Endothelial cell of umbilical vein (primary cell): ENCODE measurements at regions not wholly inside any gene's neighbourhood (a gene's known extent, or its start where the extent isn't known, plus 50 kb on each side); places are given as distances from the start of the nearest gene placed in this dataset.

Experiments used
- BruUV-seq: library from RNA; stranded (reverse); fragments of 400-500 nt; replicated peaks from 2 replicates; lab custom pipeline; 2021; lab: Mats Ljungman, UMichigan
- CTCF ChIA-PET: fragments of 300-600, 350-600 bp; sonication (Branson Sonifier 250); formaldehyde crosslinking; loops from one replicate; lab custom pipeline; 2021; ENCODE audit warnings: antibody characterized with exemption, inconsistent platforms; lab: Charles Lee
- POLR2A ChIA-PET: fragments of 300-600, 350-600 bp; sonication (Branson Sonifier 250); formaldehyde crosslinking; loops from one replicate; lab custom pipeline; 2021; ENCODE audit warnings: antibody characterized with exemption, inconsistent platforms; lab: Charles Lee
- DNase-seq: peaks from one replicate; pipeline ENCODE4 v3.0.0-alpha.2; 2011; ENCODE audit warnings: low read depth, low spot score
- FAIRE-seq: peaks from 2 replicates; lab custom pipeline; 2011; peaks lifted over from hg19 to GRCh38; lab: Jason Lieb, UNC
- H2AFZ ChIP-seq: 2 replicates; pipeline ENCODE4 v1.6.0; 2012; ENCODE audit warnings: low read depth, low read length, control low read depth, inconsistent platforms
- H3K27ac ChIP-seq: 2 replicates; pipeline ENCODE4 v1.5.1; 2011; ENCODE audit warnings: low read depth, mild to moderate bottlenecking, control low read depth, low read length, moderate library complexity; ENCODE audit not compliant: insufficient read depth
- H3K27me3 ChIP-seq, 2 experiments: 2 replicates each; pipeline versions ENCODE4 v1.6.0 to v1.6.1; 2011; ENCODE audit warnings: low read length in 2 of 2, mixed read lengths in 1 of 2; ENCODE audit not compliant: control insufficient read depth in 2 of 2, insufficient read depth in 2 of 2
- H3K36me3 ChIP-seq, 2 experiments: 2 replicates in 1 of 2; 3 replicates in 1 of 2; pipeline ENCODE4 v1.5.1; 2011; ENCODE audit warnings: low read length in 2 of 2, mild to moderate bottlenecking in 1 of 2, moderate library complexity in 1 of 2; ENCODE audit not compliant: control insufficient read depth in 2 of 2, insufficient read depth in 2 of 2; ENCODE audit errors: extremely low read depth in 1 of 2
- H3K4me1 ChIP-seq: 3 replicates; pipeline ENCODE4 v1.5.1; 2011; ENCODE audit warnings: mild to moderate bottlenecking, low read length; ENCODE audit not compliant: control insufficient read depth, insufficient read depth; ENCODE audit errors: extremely low read depth
- H3K4me2 ChIP-seq: 2 replicates; pipeline ENCODE4 v1.6.1; 2011; ENCODE audit warnings: low read length, control low read depth, mixed read lengths; ENCODE audit not compliant: insufficient read depth
- H3K4me3 ChIP-seq, 3 experiments: fragments of 200-600 bp in 1 of 3; sonication (generic), shearing (Covaris generic) in 1 of 3; replicated peaks in 1 of 3; 2 replicates each; pipeline ENCODE4 v1.5.1; 2011 to 2016; ENCODE audit warnings: control low read depth in 3 of 3, low read length in 3 of 3, mild to moderate bottlenecking in 2 of 3, inconsistent platforms in 1 of 3, low read depth in 1 of 3, moderate library complexity in 1 of 3; ENCODE audit not compliant: insufficient read depth in 1 of 3
- H3K79me2 ChIP-seq: 2 replicates; pipeline ENCODE4 v1.6.0; 2012; ENCODE audit warnings: low read length, inconsistent platforms; ENCODE audit not compliant: control insufficient read depth, insufficient read depth
- H3K9ac ChIP-seq: replicated peaks from 2 replicates; pipeline ENCODE3; 2011; ENCODE audit warnings: low read length, control low read depth; ENCODE audit not compliant: insufficient read depth; ENCODE audit errors: extremely low read depth
- H3K9me1 ChIP-seq: replicated peaks from 3 replicates; pipeline ENCODE4 v1.6.0; 2011; ENCODE audit warnings: mild to moderate bottlenecking, low read length; ENCODE audit not compliant: control insufficient read depth, insufficient read depth; ENCODE audit errors: extremely low read depth
- H3K9me3 ChIP-seq: replicated peaks from 2 replicates; pipeline ENCODE4 v1.5.1; 2012; ENCODE audit warnings: low read length, inconsistent platforms; ENCODE audit not compliant: control insufficient read depth, insufficient read depth
- H4K20me1 ChIP-seq: replicated peaks from 2 replicates; pipeline ENCODE3; 2011; ENCODE audit warnings: mild to moderate bottlenecking, low read length; ENCODE audit not compliant: control insufficient read depth, insufficient read depth; ENCODE audit errors: extremely low read depth
- EZH2 ChIP-seq: IDR thresholded peaks from 2 replicates; pipeline ENCODE4 v1.6.1; 2012; ENCODE audit warnings: borderline replicate concordance, low read depth, mild to moderate bottlenecking, moderate library complexity, low read length, inconsistent platforms; ENCODE audit not compliant: severe bottlenecking
- FOS ChIP-seq: IDR thresholded peaks from 2 replicates; pipeline ENCODE4 v1.6.1; 2011; ENCODE audit warnings: mild to moderate bottlenecking, low read length, moderate library complexity, borderline replicate concordance; ENCODE audit not compliant: insufficient read depth
- GATA2 ChIP-seq: IDR thresholded peaks from 2 replicates; pipeline ENCODE4 v1.7.0; 2011; ENCODE audit warnings: low read depth, mild to moderate bottlenecking, moderate library complexity, mixed read lengths, low read length; ENCODE audit not compliant: insufficient read length, insufficient read depth
- JUN ChIP-seq: IDR thresholded peaks from 2 replicates; pipeline ENCODE4 v1.6.1; 2011; ENCODE audit warnings: borderline replicate concordance, low read depth; ENCODE audit not compliant: insufficient read length, insufficient read depth
- MYC ChIP-seq: IDR thresholded peaks from one replicate; pipeline ENCODE4 v1.6.1; 2011; ENCODE audit warnings: mild to moderate bottlenecking, low read depth, low read length
- POLR2A ChIP-seq: IDR thresholded peaks from 2 replicates; pipeline ENCODE4 v1.6.1; 2012; ENCODE audit warnings: low read depth, mild to moderate bottlenecking, control low read depth, low read length
- POLR2AphosphoS5 ChIP-seq: IDR thresholded peaks from 2 replicates; pipeline ENCODE4 v1.6.1; 2012; ENCODE audit warnings: low read depth, mild to moderate bottlenecking, control low read depth, low read length, moderate library complexity; ENCODE audit not compliant: insufficient read depth
- dilution Hi-C: fragments of 300-500 bp; cut with MboI; formaldehyde crosslinking; loops from one replicate; pipeline ENCODE4 v1.15.0; 2019; ENCODE audit warnings: low sequenced_read_pairs; ENCODE audit not compliant: extremely low pct_ligation_motif_present
- intact Hi-C: fragments of 100-400 bp; cut with micrococcal nuclease; formaldehyde crosslinking; loops from one replicate; pipeline ENCODE4 v1.10.0; 2022
- TF ChIP-seq, protein P1 (sequence below), 2 donors: IDR thresholded peaks; 1 replicate in 1 of 2; 2 replicates in 1 of 2; pipeline ENCODE4 v1.5.1; 2011; ENCODE audit warnings: low read length in 2 of 2, mild to moderate bottlenecking in 2 of 2, moderate library complexity in 2 of 2, control low read depth in 1 of 2, inconsistent platforms in 1 of 2, low read depth in 1 of 2; ENCODE audit not compliant: insufficient read depth in 1 of 2; ENCODE audit errors: extremely low read depth in 1 of 2
- TF ChIP-seq, protein P2 (sequence below): IDR thresholded peaks from 2 replicates; pipeline ENCODE4 v1.6.1; 2011; ENCODE audit not compliant: insufficient read depth, insufficient read length

DNA sequence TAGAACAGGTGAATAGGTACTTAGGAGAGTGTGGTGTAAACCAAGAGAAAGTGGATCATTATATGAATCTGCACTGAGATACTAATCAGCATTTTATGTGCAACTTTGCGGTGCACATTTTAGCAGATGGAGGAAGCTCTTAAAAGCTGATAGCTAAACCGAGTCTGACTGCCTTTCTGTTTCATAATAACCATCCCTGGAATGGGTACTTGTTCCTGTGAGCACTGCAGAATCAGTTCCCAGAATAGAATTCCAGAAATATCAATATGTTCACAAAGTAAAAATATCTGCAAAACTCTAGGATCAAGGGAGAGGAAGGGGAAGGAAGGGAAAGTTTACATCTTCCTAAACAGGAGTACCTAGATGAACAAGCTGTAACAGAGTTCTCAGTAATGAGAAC lies 432.2 kb upstream of the HNRNPA3 start:
- H3K4me2 ChIP-seq = no peak overlapping the region
- no peaks in the 10 kb centered on the region for H3K27me3 ChIP-seq
- no peaks in the 10 kb centered on the region for H3K9me3 ChIP-seq
- no peak overlapping the region for H3K9ac ChIP-seq
- ChIA-PET CTCF (interaction anchor here (1.2 kb wide), 1 partner anchor 34 kb away, joined by 4 read pairs; no protein-coding TSS in a partner anchor), POLR2A (no interaction called here)
- H3K36me3 ChIP-seq = no peaks in the 10 kb centered on the region
- no peak for DNase-seq
- TF ChIP-seq EZH2 (no peak), GATA2 (no peak), FOS (no peak), JUN (no peak), POLR2A (no peak), MYC (no peak), POLR2AphosphoS5 (no peak)
- TF ChIP-seq, protein P1, sequence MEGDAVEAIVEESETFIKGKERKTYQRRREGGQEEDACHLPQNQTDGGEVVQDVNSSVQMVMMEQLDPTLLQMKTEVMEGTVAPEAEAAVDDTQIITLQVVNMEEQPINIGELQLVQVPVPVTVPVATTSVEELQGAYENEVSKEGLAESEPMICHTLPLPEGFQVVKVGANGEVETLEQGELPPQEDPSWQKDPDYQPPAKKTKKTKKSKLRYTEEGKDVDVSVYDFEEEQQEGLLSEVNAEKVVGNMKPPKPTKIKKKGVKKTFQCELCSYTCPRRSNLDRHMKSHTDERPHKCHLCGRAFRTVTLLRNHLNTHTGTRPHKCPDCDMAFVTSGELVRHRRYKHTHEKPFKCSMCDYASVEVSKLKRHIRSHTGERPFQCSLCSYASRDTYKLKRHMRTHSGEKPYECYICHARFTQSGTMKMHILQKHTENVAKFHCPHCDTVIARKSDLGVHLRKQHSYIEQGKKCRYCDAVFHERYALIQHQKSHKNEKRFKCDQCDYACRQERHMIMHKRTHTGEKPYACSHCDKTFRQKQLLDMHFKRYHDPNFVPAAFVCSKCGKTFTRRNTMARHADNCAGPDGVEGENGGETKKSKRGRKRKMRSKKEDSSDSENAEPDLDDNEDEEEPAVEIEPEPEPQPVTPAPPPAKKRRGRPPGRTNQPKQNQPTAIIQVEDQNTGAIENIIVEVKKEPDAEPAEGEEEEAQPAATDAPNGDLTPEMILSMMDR (IDR thresholded peaks at IDR 0.05; ENCODE audit: extremely low read depth in 1 of 2, insufficient read depth in 1 of 2, low read depth in 1 of 2, low read length in 2 of 2) = no peak
- TF ChIP-seq, protein P2, sequence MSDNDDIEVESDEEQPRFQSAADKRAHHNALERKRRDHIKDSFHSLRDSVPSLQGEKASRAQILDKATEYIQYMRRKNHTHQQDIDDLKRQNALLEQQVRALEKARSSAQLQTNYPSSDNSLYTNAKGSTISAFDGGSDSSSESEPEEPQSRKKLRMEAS = no peak
- intact Hi-C loops = no loop called here
- FAIRE-seq = no peak
- no peak overlapping the region for H3K27ac ChIP-seq
- H3K9me1 ChIP-seq = no peaks in the 10 kb centered on the region
- no peaks in the 10 kb centered on the region for H3K79me2 ChIP-seq
- BruUV-seq = no TSS peak
- no peak overlapping the region for H2AFZ ChIP-seq
- dilution Hi-C loops = no loop called here
- no peaks in the 10 kb centered on the region for H3K4me1 ChIP-seq
- H3K4me3 ChIP-seq = no peak overlapping the region
- H4K20me1 ChIP-seq = no peaks in the 10 kb centered on the region
